AG09309 (cell line): ENCODE measurements at regions not wholly inside any gene's neighbourhood (a gene's known extent, or its start where the extent isn't known, plus 50 kb on each side); places are given as distances from the start of the nearest gene placed in this dataset.

ENCODE experiments used
- DNase-seq: peaks from one replicate; pipeline ENCODE4 v3.0.0-alpha.2; 2010; ENCODE audit warnings: low read depth
- H3K4me3 ChIP-seq: 2 replicates; pipeline ENCODE4 v1.5.1; 2011; ENCODE audit warnings: mild to moderate bottlenecking, low read depth, low read length, moderate library complexity; ENCODE audit not compliant: control insufficient read depth
- CTCF ChIP-seq: IDR thresholded peaks from 2 replicates; pipeline ENCODE4 v1.5.1; 2011; ENCODE audit warnings: mild to moderate bottlenecking, low read depth, low read length, inconsistent platforms; ENCODE audit not compliant: insufficient read depth, control insufficient read depth; ENCODE audit errors: missing control alignments

GRCh38 chr3:107112356-107112755, 264.9 kb upstream of the CCDC54 start:
- no peak for TF ChIP-seq CTCF
- no peak overlapping the region for H3K4me3 ChIP-seq
- no peak for DNase-seq

GRCh38 chr3:107116251-107116650, 261.0 kb upstream of the CCDC54 start:
- no peak for TF ChIP-seq CTCF
- no peak overlapping the region for H3K4me3 ChIP-seq
- no peak for DNase-seq

- no peak for TF ChIP-seq CTCF
- DNase-seq, result no peak
- H3K4me3 ChIP-seq, result no peak overlapping the region
Observed at GRCh38 chr3:107117156-107117555, 260.1 kb upstream of the CCDC54 start.

GRCh38 chr3:107117922-107118536, 259.2 kb upstream of the CCDC54 start:
- TF ChIP-seq CTCF, result peak; percentile 70
- H3K4me3 ChIP-seq, result no peak overlapping the region
- peak; percentile 51 for DNase-seq

GRCh38 chr3:107124885-107125284, 252.4 kb upstream of the CCDC54 start:
- H3K4me3 ChIP-seq, result no peak overlapping the region
- TF ChIP-seq CTCF, result no peak
- DNase-seq, result peak; percentile 14

GRCh38 chr3:107128946-107129345, 248.3 kb upstream of the CCDC54 start:
- no peak for TF ChIP-seq CTCF
- DNase-seq, result no peak
- no peak overlapping the region for H3K4me3 ChIP-seq
